Adrenal gland (tissue), 5 donors: ENCODE measurements at regions not wholly inside any gene's neighbourhood (a gene's known extent, or its start where the extent isn't known, plus 50 kb on each side); places are given as distances from the start of the nearest gene placed in this dataset.

ENCODE experiments used
- CTCF ChIP-seq, 6 experiments: fragments of 450-650 bp in 4 of 6; fragments of 200-600 bp in 2 of 6; sonication (generic) in 1 of 6; IDR thresholded peaks; 1 replicate in 5 of 6; 2 replicates in 1 of 6; pipeline versions ENCODE4 v1.5.1 to v1.8.0; 2016 to 2021; ENCODE audit warnings: antibody characterized with exemption in 6 of 6, mild to moderate bottlenecking in 2 of 6, moderate library complexity in 1 of 6
- POLR2A ChIP-seq, 2 donors: fragments of 450-650 bp; IDR thresholded peaks; one replicate each; pipeline ENCODE4 v1.6.1; 2017; ENCODE audit warnings: antibody characterized with exemption in 2 of 2, mild to moderate bottlenecking in 2 of 2, moderate library complexity in 1 of 2
- donor health status: DM: no; HTN: no; CAD: no.

GRCh38 chr2:59887366-59887765 is 666.1 kb downstream of the BCL11A start:
- TF ChIP-seq CTCF (IDR thresholded peaks at IDR 0.05) (no peak), POLR2A (IDR thresholded peaks at IDR 0.05) (no peak)
